ENCODE measurements at regions not wholly inside any gene's neighbourhood (a gene's known extent, or its start where the extent isn't known, plus 50 kb on each side); places are given as distances from the start of the nearest gene placed in this dataset.

- TF ChIP-seq CTCF (conservative IDR thresholded peaks at IDR 0.05; ENCODE audit: low read depth, low read length) = no peak
- no peak for TF ChIP-seq EZH2 (IDR thresholded peaks at IDR 0.05; ENCODE audit: borderline replicate concordance, low read depth, low read length, poor library complexity, severe bottlenecking)
These were observed 213.6 kb upstream of the FSCB start for GRCh38 chr14:44720707-44721106.
